T-helper 2 cell treated with Interferon-gamma antibody and Interleukin-4, amounts not matched to agents 5 μg/mL and 100 μg/mL, for 36 hours (primary cell): ENCODE measurements at regions not wholly inside any gene's neighbourhood (a gene's known extent, or its start where the extent isn't known, plus 50 kb on each side); places are given as distances from the start of the nearest gene placed in this dataset.

Source experiments
- DNase-seq: peaks from one replicate; pipeline ENCODE4 v3.0.0; 2021; ENCODE audit warnings: low spot score
- H3K27ac Mint-ChIP-seq: one replicate; pipeline ENCODE4 v1.8.0; 2021; ENCODE audit warnings: mild to moderate bottlenecking, mixed read lengths
- H3K27me3 Mint-ChIP-seq: one replicate; pipeline ENCODE4 v1.8.0; 2021; ENCODE audit warnings: low read depth, mixed read lengths
- H3K36me3 Mint-ChIP-seq: one replicate; pipeline ENCODE4 v1.8.0; 2021; ENCODE audit warnings: low read depth, mixed read lengths
- H3K4me1 Mint-ChIP-seq: one replicate; pipeline ENCODE4 v1.8.0; 2021; ENCODE audit warnings: low read depth, mixed read lengths
- H3K4me3 Mint-ChIP-seq: one replicate; pipeline ENCODE4 v1.8.0; 2022; ENCODE audit warnings: mild to moderate bottlenecking, moderate library complexity, mixed read lengths
- H3K9me3 Mint-ChIP-seq: one replicate; pipeline ENCODE4 v1.8.0; 2021; ENCODE audit warnings: mixed read lengths

GRCh38 chr11:11167806-11168205, 185.2 kb downstream of the CSNK2A3 start:
- H3K9me3 Mint-ChIP-seq = no peaks in the 10 kb centered on the region
- H3K27ac Mint-ChIP-seq = no peak overlapping the region
- H3K4me1 Mint-ChIP-seq = peaks cover 4% of the 10 kb centered on the region
- no peaks in the 10 kb centered on the region for H3K36me3 Mint-ChIP-seq
- no peak for DNase-seq
- no peak overlapping the region for H3K4me3 Mint-ChIP-seq
- peaks cover 7% of the 10 kb centered on the region for H3K27me3 Mint-ChIP-seq

- Mint-ChIP-seq H3K4me3 (no peak overlapping the region), H3K27me3 (peaks cover 10% of the 10 kb centered on the region), H3K4me1 (no peaks in the 10 kb centered on the region), H3K36me3 (no peaks in the 10 kb centered on the region), H3K27ac (no peak overlapping the region), H3K9me3 (peaks cover 3% of the 10 kb centered on the region)
- no peak for DNase-seq
Observed at GRCh38 chr11:11164334-11164690, 188.7 kb downstream of the CSNK2A3 start.

GRCh38 chr11:11163669-11164333, 189.2 kb downstream of the CSNK2A3 start:
- no peaks in the 10 kb centered on the region for H3K4me1 Mint-ChIP-seq
- no peak overlapping the region for H3K27ac Mint-ChIP-seq
- no peak overlapping the region for H3K4me3 Mint-ChIP-seq
- no peaks in the 10 kb centered on the region for H3K36me3 Mint-ChIP-seq
- peaks cover 3% of the 10 kb centered on the region for H3K9me3 Mint-ChIP-seq
- peaks cover 10% of the 10 kb centered on the region for H3K27me3 Mint-ChIP-seq
- no peak for DNase-seq

GRCh38 chr11:11163236-11163635, 189.8 kb downstream of the CSNK2A3 start:
- Mint-ChIP-seq H3K4me1 (no peaks in the 10 kb centered on the region), H3K4me3 (no peak overlapping the region), H3K9me3 (peaks cover 3% of the 10 kb centered on the region), H3K27me3 (peaks cover 10% of the 10 kb centered on the region), H3K27ac (no peak overlapping the region), H3K36me3 (no peaks in the 10 kb centered on the region)
- DNase-seq = no peak

GRCh38 chr11:11157185-11157584, 195.9 kb downstream of the CSNK2A3 start:
- Mint-ChIP-seq H3K36me3 (peaks cover 9% of the 10 kb centered on the region), H3K27ac (no peak overlapping the region), H3K9me3 (peaks cover 3% of the 10 kb centered on the region), H3K4me1 (peaks cover 14% of the 10 kb centered on the region), H3K4me3 (no peak overlapping the region), H3K27me3 (no peaks in the 10 kb centered on the region)
- no peak for DNase-seq

- Mint-ChIP-seq H3K9me3 (peaks cover 3% of the 10 kb centered on the region), H3K27ac (peak overlapping the region; percentile 82), H3K27me3 (no peaks in the 10 kb centered on the region), H3K36me3 (peaks cover 9% of the 10 kb centered on the region), H3K4me3 (peak overlapping the region; percentile 84), H3K4me1 (peaks cover 14% of the 10 kb centered on the region)
- DNase-seq = no peak
Observed at GRCh38 chr11:11155962-11156815, 196.9 kb downstream of the CSNK2A3 start.

- Mint-ChIP-seq H3K36me3 (peaks cover 9% of the 10 kb centered on the region), H3K4me3 (no peak overlapping the region), H3K9me3 (no peaks in the 10 kb centered on the region), H3K4me1 (peaks cover 36% of the 10 kb centered on the region), H3K27me3 (no peaks in the 10 kb centered on the region), H3K27ac (peak overlapping the region; percentile 54)
- no peak for DNase-seq
Observed at GRCh38 chr11:11152877-11153276, 200.2 kb downstream of the CSNK2A3 start.

GRCh38 chr11:11149671-11150459, 203.2 kb downstream of the CSNK2A3 start:
- peaks cover 9% of the 10 kb centered on the region for H3K36me3 Mint-ChIP-seq
- H3K4me1 Mint-ChIP-seq = peaks cover 26% of the 10 kb centered on the region

GRCh38 chr11:11148596-11148995, 204.5 kb downstream of the CSNK2A3 start:
- H3K4me3 Mint-ChIP-seq = no peak overlapping the region
- DNase-seq = no peak
- no peaks in the 10 kb centered on the region for H3K9me3 Mint-ChIP-seq
- peaks cover 24% of the 10 kb centered on the region for H3K4me1 Mint-ChIP-seq
- H3K27ac Mint-ChIP-seq = no peak overlapping the region
- H3K36me3 Mint-ChIP-seq = peaks cover 7% of the 10 kb centered on the region
- H3K27me3 Mint-ChIP-seq = no peaks in the 10 kb centered on the region

More at GRCh38 chr11:11149671-11150459, 203.2 kb downstream of the CSNK2A3 start:
- Mint-ChIP-seq H3K27me3 (no peaks in the 10 kb centered on the region), H3K27ac (peak overlapping the region; percentile 4), H3K4me3 (peak overlapping the region; percentile 37), H3K9me3 (no peaks in the 10 kb centered on the region)
- no peak for DNase-seq

GRCh38 chr11:11148104-11148509, 204.9 kb downstream of the CSNK2A3 start:
- no peak overlapping the region for H3K27ac Mint-ChIP-seq
- H3K36me3 Mint-ChIP-seq = peaks cover 7% of the 10 kb centered on the region
- H3K27me3 Mint-ChIP-seq = no peaks in the 10 kb centered on the region
- no peak overlapping the region for H3K4me3 Mint-ChIP-seq
- no peaks in the 10 kb centered on the region for H3K9me3 Mint-ChIP-seq
- DNase-seq = no peak
- peaks cover 24% of the 10 kb centered on the region for H3K4me1 Mint-ChIP-seq

GRCh38 chr11:11146830-11147229, 206.2 kb downstream of the CSNK2A3 start:
- no peak overlapping the region for H3K27ac Mint-ChIP-seq
- peaks cover 24% of the 10 kb centered on the region for H3K4me1 Mint-ChIP-seq
- H3K36me3 Mint-ChIP-seq = no peaks in the 10 kb centered on the region
- DNase-seq = no peak
- no peaks in the 10 kb centered on the region for H3K9me3 Mint-ChIP-seq
- no peaks in the 10 kb centered on the region for H3K27me3 Mint-ChIP-seq
- H3K4me3 Mint-ChIP-seq = no peak overlapping the region

GRCh38 chr11:11143849-11144248, 209.2 kb downstream of the CSNK2A3 start:
- no peak for DNase-seq
- no peaks in the 10 kb centered on the region for H3K27me3 Mint-ChIP-seq
- peaks cover 6% of the 10 kb centered on the region for H3K4me1 Mint-ChIP-seq
- H3K4me3 Mint-ChIP-seq = no peak overlapping the region
- H3K9me3 Mint-ChIP-seq = no peaks in the 10 kb centered on the region
- no peak overlapping the region for H3K27ac Mint-ChIP-seq
- H3K36me3 Mint-ChIP-seq = no peaks in the 10 kb centered on the region

- H3K4me3 Mint-ChIP-seq = no peak overlapping the region
- H3K4me1 Mint-ChIP-seq = peaks cover 3% of the 10 kb centered on the region
- H3K36me3 Mint-ChIP-seq = no peaks in the 10 kb centered on the region
- H3K27me3 Mint-ChIP-seq = no peaks in the 10 kb centered on the region
- DNase-seq = no peak
- no peak overlapping the region for H3K27ac Mint-ChIP-seq
- no peaks in the 10 kb centered on the region for H3K9me3 Mint-ChIP-seq
Observed at GRCh38 chr11:11142430-11142829, 210.6 kb downstream of the CSNK2A3 start.

GRCh38 chr11:11141065-11141464, 212.0 kb downstream of the CSNK2A3 start:
- Mint-ChIP-seq H3K27me3 (no peaks in the 10 kb centered on the region), H3K36me3 (no peaks in the 10 kb centered on the region), H3K4me3 (no peak overlapping the region), H3K27ac (no peak overlapping the region), H3K9me3 (no peaks in the 10 kb centered on the region), H3K4me1 (peaks cover 10% of the 10 kb centered on the region)
- no peak for DNase-seq
